ENCODE measurements at regions not wholly inside any gene's neighbourhood (a gene's known extent, or its start where the extent isn't known, plus 50 kb on each side); places are given as distances from the start of the nearest gene placed in this dataset.

- no peak overlapping the region for H3K4me3 ChIP-seq (ENCODE audit: low read depth, low read length)
- TF ChIP-seq, protein P1, sequence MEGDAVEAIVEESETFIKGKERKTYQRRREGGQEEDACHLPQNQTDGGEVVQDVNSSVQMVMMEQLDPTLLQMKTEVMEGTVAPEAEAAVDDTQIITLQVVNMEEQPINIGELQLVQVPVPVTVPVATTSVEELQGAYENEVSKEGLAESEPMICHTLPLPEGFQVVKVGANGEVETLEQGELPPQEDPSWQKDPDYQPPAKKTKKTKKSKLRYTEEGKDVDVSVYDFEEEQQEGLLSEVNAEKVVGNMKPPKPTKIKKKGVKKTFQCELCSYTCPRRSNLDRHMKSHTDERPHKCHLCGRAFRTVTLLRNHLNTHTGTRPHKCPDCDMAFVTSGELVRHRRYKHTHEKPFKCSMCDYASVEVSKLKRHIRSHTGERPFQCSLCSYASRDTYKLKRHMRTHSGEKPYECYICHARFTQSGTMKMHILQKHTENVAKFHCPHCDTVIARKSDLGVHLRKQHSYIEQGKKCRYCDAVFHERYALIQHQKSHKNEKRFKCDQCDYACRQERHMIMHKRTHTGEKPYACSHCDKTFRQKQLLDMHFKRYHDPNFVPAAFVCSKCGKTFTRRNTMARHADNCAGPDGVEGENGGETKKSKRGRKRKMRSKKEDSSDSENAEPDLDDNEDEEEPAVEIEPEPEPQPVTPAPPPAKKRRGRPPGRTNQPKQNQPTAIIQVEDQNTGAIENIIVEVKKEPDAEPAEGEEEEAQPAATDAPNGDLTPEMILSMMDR (IDR thresholded peaks at IDR 0.05; ENCODE audit: low read depth, low read length): no peak
Measured at GRCh38 chr20:60631585-60632287, 620.3 kb upstream of the CDH4 start.

DNA sequence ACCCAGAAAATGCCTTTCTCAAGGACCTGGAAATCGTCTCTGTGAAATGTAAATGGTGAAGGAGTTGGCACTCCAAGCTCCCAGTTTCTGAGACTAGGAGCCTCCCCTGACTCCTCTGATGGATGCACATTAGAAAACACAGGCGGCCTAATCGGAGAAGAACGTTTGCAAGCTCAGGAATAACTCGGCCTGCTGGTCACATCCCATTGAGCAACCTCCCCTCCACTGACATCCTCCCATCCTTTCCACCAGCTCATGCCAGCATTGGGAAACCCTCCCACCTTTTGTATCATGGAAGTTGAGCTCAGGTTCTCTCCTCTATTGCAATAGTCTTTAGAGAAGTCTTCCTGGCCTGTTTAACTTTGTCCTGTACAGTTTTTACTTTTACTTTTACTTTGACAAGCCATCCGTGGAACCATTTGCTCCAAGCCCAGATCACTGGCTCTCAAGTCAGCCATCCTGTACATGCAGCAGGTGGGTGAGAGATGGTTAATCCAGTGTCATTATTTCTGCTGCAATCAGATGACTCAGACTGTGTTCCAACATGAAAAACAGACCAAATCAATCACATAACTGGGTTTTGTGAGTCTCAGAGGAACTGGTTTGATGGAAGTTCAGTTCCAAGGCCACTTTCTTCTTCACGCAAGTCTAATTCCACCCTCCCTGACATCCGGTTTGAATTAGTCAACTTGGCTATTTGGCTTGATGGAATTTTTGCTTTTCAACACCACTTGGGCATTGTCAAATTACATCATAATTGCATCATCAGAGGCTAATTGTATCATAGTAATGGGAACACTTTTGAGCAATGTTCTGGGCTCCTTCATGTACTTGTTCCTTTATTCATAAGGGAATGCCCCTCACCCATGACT lies 619.4 kb upstream of the CDH4 start:
- no peak overlapping the region for H3K4me3 ChIP-seq (ENCODE audit: low read depth, low read length)
- TF ChIP-seq, protein P1 (IDR thresholded peaks at IDR 0.05; ENCODE audit: low read depth, low read length): no peak

DNA sequence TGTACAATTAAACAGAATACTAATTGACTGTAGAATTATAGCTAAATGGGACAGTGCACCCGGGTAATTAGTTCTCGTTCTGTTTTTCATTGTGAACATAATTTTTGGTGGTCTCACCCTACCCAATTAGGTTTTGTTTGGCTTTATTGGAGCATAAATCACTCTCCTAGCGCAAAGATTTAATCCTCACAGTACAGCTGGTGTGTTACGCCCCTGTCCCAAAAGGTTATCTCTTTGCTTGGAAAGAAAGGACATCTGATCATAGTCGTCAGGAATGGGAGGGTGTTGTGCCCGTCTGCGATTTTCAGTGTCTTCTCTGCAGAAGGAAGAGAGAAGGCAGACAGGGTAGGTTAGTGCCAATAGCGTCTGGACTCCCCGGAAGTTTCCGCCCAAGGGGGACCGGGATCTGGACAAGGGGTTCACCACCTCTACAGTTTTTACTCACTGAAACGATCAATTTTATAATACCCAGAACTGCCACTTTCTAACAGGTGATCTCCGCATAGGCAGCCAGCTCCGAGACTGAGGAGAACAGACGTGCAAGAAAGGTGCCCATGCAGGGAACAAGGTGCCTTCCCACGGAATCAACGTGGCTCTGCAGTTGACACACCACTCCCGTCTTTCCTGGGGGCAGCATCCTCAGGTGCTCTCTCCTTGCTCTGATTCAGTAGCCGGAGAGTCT lies 617.4 kb upstream of the CDH4 start:
- TF ChIP-seq, protein P1 (IDR thresholded peaks at IDR 0.05; ENCODE audit: low read depth, low read length): no peak
- H3K4me3 ChIP-seq (ENCODE audit: low read depth, low read length): no peak overlapping the region

GRCh38 chr20:60636417-60636816 lies 615.6 kb upstream of the CDH4 start:
- TF ChIP-seq, protein P1 (IDR thresholded peaks at IDR 0.05; ENCODE audit: low read depth, low read length): no peak
- no peak overlapping the region for H3K4me3 ChIP-seq (ENCODE audit: low read depth, low read length)

DNA sequence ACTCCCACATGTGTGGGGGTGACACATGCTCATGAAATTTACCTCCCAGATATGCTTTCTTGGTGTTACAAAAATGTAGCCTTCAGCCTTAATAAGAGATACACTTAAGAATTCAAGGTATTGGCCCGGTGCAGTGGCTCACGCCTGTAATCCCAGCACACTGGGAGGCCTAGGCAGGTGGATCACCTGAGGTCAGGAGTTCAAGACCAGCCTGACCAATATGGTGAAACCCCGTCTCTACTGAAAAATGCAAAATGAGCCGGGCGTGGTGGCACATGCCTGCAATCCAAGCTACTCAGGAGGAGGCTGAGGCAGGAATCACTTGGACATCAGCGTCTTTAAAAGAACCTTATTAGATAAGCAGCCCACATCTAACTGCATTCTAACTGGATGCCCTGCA lies 614.3 kb upstream of the CDH4 start:
- TF ChIP-seq, protein P1 (IDR thresholded peaks at IDR 0.05; ENCODE audit: low read depth, low read length): no peak
- H3K4me3 ChIP-seq (ENCODE audit: low read depth, low read length): no peak overlapping the region

DNA sequence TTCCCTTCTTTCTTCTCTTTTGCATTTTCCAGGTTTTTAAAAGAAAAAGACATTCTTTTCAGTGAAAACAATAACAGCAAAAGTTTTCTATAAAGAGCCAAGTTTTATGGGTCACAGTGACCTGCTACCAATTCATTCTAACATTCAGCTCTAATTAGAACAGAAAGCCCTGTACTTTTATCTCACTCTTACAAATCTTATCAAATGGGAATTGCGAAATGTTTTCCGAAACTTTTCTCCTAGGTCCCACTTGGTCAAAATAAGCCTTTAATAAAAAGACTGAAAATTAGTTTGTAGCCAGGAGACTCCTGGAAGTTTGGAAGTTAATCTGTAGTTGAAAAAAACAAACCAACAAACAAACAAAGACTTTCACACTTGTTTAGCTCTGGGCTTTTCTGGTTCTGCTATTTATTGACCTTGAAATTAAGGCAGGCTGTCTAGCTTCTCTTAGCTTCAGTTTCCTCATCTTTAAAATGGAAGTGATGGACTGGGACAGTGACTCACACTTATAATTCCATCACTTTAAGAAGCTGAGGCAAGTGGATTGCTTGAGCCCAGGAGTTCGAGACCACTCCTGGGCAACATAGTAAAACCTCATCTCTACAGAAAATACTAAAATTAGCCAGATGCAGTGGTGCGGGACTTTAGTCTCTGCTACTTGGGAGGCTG lies 613.5 kb upstream of the CDH4 start:
- TF ChIP-seq, protein P1 (IDR thresholded peaks at IDR 0.05; ENCODE audit: low read depth, low read length): no peak
- H3K4me3 ChIP-seq (ENCODE audit: low read depth, low read length): no peak overlapping the region
